GM10248 (cell line): ENCODE measurements at regions not wholly inside any gene's neighbourhood (a gene's known extent, or its start where the extent isn't known, plus 50 kb on each side); places are given as distances from the start of the nearest gene placed in this dataset.

Experiments used
- CTCF ChIA-PET: fragments of 300-600 bp; sonication (Branson Sonifier 250); formaldehyde crosslinking; extraction: SDS; loops from one replicate; lab custom pipeline; 2021; ENCODE audit warnings: antibody characterized with exemption; lab: Yijun Ruan, JAX
- POLR2A ChIA-PET: fragments of 350-650 bp; sonication (Branson Sonifier 250); formaldehyde crosslinking; extraction: SDS; loops from one replicate; lab custom pipeline; 2020; ENCODE audit warnings: antibody characterized with exemption; lab: Yijun Ruan, JAX
- DNase-seq: peaks from one replicate; pipeline ENCODE4 v3.0.0; 2012; ENCODE audit errors: extremely low spot score
- TF ChIP-seq, protein P1 (sequence below): IDR thresholded peaks from 2 replicates; pipeline ENCODE4 v1.5.1; 2012; ENCODE audit warnings: mild to moderate bottlenecking, low read depth; ENCODE audit errors: extremely low read depth, missing control alignments, control extremely low read depth

DNA sequence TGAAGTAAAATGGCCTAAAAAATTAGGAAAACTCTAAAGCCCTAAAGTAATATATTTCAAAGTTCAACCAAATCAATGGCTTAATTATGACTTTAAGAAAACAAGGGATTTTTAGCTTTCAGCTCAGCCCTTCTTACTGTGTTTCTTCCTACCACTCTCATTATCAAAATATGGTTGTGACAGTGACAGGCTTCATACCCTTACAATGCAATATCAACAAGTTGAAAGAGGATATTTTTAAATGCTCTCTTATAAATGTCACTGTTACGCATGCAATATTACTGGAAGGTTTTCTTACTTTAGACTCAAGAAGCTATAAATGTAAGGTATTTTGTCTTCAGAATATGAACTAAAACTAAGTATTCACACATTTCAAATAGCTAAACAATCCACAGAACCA lies 1225.7 kb upstream of the MIR17HG start:
- DNase-seq: no peak
- TF ChIP-seq, protein P1, sequence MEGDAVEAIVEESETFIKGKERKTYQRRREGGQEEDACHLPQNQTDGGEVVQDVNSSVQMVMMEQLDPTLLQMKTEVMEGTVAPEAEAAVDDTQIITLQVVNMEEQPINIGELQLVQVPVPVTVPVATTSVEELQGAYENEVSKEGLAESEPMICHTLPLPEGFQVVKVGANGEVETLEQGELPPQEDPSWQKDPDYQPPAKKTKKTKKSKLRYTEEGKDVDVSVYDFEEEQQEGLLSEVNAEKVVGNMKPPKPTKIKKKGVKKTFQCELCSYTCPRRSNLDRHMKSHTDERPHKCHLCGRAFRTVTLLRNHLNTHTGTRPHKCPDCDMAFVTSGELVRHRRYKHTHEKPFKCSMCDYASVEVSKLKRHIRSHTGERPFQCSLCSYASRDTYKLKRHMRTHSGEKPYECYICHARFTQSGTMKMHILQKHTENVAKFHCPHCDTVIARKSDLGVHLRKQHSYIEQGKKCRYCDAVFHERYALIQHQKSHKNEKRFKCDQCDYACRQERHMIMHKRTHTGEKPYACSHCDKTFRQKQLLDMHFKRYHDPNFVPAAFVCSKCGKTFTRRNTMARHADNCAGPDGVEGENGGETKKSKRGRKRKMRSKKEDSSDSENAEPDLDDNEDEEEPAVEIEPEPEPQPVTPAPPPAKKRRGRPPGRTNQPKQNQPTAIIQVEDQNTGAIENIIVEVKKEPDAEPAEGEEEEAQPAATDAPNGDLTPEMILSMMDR: no peak
- ChIA-PET CTCF (no interaction called here), POLR2A (no interaction called here)

DNA sequence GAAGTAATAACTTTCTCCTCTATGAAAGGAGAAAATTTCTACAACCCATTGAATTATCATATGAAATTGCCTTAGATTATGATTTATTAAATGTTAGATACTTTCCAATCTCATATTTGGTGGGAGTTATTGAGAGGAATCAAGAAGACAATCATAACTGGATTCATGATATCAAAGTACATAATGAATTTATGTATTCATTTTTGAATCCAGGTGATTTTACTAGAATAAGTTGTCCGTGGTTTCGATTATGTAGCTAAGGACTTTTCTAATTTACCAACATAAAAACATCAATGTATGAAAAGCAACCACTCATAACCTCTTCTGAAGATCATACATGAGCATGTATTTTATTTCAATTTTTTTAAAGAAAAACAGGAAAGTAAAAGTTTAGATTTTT lies 1225.0 kb upstream of the MIR17HG start:
- ChIA-PET POLR2A (no interaction called here), CTCF (no interaction called here)
- no peak for DNase-seq
- TF ChIP-seq, protein P1: no peak

DNA sequence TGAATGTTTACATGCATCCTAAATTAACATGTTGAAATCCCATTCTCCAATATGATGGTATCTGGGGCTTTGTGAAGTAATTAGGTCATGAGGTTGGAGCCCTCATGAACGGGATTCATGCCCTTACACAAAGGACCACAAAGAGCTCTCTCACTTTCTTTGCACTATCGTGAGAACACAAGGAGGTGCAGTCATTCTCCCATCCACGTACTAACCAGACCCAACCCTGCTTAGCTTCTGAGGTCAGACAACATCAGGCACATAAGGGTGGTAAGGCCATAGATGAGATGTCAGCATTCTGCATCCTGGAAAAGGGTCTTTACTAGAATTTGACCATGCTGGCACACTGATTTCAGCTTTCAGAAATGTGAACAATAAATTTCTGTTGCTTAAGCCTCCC lies 1211.9 kb upstream of the MIR17HG start:
- TF ChIP-seq, protein P1: no peak
- DNase-seq: no peak
- ChIA-PET CTCF (no interaction called here), POLR2A (no interaction called here)

DNA sequence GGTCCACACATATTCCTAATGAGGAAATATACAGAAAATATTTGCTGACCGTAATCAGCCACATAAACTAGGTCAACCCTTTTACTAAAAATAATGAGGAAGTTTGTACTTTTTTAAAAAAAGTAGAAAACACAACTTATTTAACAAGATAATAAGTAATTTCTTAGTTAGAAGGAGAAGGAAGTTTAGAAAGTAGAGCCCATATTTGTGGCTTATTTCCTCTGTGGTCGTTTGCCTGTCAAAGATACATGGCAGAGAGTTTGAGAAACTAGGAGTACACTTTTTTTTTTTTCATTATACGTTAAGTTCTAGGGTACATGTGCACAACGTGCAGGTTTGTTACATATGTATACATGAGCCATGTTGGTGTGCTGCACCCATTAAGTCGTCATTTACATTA lies 1205.2 kb upstream of the MIR17HG start:
- ChIA-PET CTCF (no interaction called here), POLR2A (no interaction called here)
- DNase-seq: no peak
- TF ChIP-seq, protein P1: no peak

DNA sequence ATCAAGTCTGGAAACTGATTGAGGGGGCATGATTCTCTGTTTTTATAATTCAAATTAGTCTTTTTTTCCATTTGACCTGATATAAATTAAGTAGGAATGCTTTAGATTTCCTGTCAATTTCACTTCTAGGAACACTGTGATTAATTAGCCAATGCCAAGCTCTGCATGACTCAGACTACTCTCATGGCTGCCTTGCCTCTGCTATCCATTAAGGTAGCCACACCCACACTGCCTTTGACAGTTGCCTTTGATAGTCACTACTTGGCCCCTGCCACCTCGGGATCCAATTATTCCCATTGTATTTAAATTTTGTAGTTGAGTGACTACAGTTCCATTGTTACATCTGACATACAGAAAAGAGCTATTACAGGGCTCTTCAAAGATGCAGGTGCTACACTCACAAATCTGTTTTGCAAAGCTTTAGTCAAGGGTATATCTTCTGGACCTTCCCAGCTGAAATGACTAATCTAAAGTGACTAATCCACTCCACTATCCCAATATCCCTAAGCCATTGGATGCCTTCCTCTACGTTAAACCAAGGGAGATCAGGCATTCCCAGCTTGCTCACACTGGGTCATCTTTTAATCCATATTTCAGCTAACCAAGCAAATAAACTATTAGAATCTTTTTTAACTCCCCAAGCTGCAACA lies 1193.1 kb upstream of the MIR17HG start:
- TF ChIP-seq, protein P1: no peak
- DNase-seq: no peak
- CTCF ChIA-PET: no interaction called here
- POLR2A ChIA-PET: no interaction called here

DNA sequence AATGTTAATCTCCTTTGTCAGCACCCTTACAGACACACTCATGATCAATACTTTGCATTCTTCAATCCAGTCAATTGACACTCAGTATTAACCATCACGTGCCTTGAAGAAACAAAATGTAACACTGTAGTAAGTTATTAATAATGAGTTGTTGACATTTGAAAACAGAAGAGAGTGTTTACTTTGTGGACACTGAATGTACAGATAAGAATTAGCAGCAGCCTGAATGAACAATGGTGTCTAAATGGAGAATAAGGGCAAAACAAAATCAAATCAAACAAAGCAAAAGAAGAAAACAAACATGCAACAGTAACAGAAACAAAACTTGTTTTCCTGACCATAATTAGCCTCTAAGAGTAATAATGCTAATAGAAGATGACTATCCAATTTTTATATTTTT lies 1191.1 kb upstream of the MIR17HG start:
- TF ChIP-seq, protein P1: no peak
- ChIA-PET CTCF (no interaction called here), POLR2A (no interaction called here)
- DNase-seq: no peak
